H1 (cell line): ENCODE measurements at regions not wholly inside any gene's neighbourhood (a gene's known extent, or its start where the extent isn't known, plus 50 kb on each side); places are given as distances from the start of the nearest gene placed in this dataset.

ENCODE experiments used
- POLR2AphosphoS5 ChIP-seq: IDR thresholded peaks from 2 replicates; pipeline ENCODE4 v1.6.1; 2011; ENCODE audit warnings: low read depth, low read length
- TCF12 ChIP-seq: IDR thresholded peaks from 2 replicates; pipeline ENCODE4 v1.6.1; 2011; ENCODE audit warnings: low read depth, mild to moderate bottlenecking, low read length
- TF ChIP-seq, protein P1 (sequence below), 3 experiments: IDR thresholded peaks; 1 replicate in 2 of 3; 2 replicates in 1 of 3; pipeline versions ENCODE4 v1.5.1 to v1.6.1; 2011; ENCODE audit warnings: low read length in 3 of 3, mild to moderate bottlenecking in 3 of 3, inconsistent platforms in 2 of 3, low read depth in 1 of 3, moderate library complexity in 1 of 3; ENCODE audit not compliant: insufficient read depth in 1 of 3; ENCODE audit errors: control extremely low read depth in 1 of 3

DNA sequence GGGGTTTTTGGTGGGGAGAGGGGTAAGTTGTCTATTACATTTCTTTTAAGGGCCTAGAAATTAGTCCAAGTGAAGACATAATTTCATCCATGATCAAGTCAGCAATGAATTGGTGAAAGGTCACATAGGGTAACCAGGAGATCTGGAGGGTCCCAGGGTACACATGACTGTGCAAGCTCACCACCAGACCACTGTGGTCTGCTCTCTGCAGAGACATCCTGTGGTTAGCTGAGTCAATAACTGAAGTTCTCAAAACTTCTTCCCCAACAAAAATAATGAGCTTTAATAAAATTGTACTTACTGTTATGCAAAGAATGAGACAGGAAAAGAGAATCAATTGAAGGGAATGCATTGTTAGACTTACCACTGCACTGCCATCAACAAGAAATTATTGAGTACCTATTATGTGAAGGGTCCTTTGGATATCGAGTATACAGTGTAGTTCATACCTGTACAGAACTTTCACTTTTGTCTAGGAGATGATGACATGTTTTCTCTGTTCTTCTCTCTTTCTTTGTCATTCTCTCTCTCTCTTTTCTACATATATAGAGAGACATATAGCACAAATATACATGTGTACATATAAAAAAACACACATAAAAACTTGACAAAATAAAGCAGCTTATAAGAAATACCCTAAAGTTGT lies 209.8 kb downstream of the GJA1 start:
- TF ChIP-seq POLR2AphosphoS5 (no peak), TCF12 (no peak)
- TF ChIP-seq, protein P1, sequence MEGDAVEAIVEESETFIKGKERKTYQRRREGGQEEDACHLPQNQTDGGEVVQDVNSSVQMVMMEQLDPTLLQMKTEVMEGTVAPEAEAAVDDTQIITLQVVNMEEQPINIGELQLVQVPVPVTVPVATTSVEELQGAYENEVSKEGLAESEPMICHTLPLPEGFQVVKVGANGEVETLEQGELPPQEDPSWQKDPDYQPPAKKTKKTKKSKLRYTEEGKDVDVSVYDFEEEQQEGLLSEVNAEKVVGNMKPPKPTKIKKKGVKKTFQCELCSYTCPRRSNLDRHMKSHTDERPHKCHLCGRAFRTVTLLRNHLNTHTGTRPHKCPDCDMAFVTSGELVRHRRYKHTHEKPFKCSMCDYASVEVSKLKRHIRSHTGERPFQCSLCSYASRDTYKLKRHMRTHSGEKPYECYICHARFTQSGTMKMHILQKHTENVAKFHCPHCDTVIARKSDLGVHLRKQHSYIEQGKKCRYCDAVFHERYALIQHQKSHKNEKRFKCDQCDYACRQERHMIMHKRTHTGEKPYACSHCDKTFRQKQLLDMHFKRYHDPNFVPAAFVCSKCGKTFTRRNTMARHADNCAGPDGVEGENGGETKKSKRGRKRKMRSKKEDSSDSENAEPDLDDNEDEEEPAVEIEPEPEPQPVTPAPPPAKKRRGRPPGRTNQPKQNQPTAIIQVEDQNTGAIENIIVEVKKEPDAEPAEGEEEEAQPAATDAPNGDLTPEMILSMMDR (IDR thresholded peaks at IDR 0.05; ENCODE audit: control extremely low read depth in 1 of 3, insufficient read depth in 1 of 3, low read depth in 1 of 3, low read length in 3 of 3), result no peak
